HG03521 (cell line): ENCODE measurements at regions not wholly inside any gene's neighbourhood (a gene's known extent, or its start where the extent isn't known, plus 50 kb on each side); places are given as distances from the start of the nearest gene placed in this dataset.

Experiments used
- ATAC-seq: cut with Tn5 transposase; IDR thresholded peaks from one replicate; pipeline ENCODE4 v1.9.1; 2021; ENCODE audit warnings: mild to moderate bottlenecking, moderate library complexity; ENCODE audit not compliant: unreplicated experiment

DNA sequence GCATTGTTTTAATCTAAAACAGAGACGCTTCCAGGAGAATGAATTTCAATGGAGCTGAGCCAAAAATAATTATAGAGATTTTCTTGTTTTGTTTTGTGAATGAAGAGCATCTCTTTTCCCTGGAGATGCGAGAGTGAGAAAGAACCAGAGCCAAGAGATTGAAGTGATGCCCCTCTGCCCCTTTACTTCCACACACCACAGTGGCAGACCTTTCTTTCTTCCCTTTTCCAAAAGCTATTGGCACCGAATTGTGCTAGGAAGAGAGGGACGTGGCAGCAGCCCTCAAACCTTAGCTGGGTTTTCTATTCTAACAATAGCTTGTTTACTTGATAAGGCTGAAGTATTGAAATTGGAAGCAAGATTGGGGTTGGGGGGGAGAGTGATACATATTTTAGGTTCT is 133.0 kb upstream of the TMEM161B start:
- no peak for ATAC-seq

DNA sequence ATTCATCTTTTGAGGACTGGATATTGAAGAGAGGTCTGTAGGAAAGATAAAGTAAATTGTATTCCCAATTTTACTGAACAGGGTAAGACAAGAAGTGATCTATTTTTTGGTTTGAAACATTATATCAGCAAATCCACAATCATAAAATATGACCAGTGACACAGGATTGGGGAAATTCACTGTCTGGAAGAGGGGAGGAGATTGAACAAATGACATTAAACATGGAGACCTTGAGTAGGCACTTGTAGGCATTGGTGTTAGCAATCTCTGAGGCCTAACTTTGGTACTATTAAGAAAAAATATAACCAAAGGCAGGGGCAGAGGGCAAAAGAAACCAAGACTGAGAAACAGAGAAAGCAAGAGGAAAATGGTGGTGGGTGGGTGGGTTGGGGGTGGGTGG is 132.6 kb upstream of the TMEM161B start:
- no peak for ATAC-seq

GRCh38 chr5:88399561-88399960 is 130.9 kb upstream of the TMEM161B start:
- no peak for ATAC-seq

GRCh38 chr5:88398316-88398715 is 129.7 kb upstream of the TMEM161B start:
- no peak for ATAC-seq

- no peak for ATAC-seq
These were observed 128.2 kb upstream of the TMEM161B start for GRCh38 chr5:88396751-88397281.

DNA sequence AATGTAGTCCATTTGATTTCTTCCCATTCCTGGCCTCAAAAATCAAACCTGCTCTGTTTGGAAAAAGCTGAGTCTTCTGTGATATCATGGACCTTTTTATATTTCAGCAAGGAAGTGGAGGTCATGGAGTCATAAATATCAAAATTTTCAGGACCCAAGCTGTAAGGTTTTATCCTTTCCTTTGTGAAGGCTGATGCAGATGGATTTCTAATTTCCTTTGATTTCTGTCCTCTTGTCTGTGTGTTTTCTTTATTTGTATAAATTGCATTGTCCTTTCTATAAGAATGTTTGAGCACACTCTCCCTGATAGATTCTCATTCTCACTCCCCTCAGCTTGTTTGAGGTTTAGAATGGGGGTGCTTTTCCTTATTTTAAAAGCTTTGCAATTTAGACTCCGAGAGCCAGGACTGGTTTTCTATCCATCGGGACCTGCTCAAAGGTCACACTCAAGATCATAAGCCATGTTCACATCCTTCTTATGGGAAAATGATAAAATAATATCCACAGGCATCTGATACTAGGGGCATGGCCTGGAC is 127.4 kb upstream of the TMEM161B start:
- ATAC-seq, result no peak

DNA sequence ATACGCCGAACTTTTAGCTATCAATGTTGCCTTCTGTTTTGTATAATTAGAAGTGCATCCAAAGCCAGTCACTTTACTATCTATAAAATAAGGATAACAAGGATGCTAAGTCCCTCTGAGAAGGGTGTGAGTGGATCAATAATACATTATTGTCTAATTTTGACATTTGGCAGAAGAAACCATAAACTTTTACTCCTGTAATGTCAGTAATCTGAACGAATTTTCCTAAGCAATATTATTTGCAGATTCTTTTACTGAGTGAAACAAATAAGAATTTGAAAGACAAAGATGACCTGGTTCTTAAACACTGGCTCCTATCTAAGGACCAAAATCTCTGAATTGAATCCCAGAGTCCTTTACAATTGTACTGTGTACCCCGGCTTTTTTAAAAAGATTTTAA is 126.6 kb upstream of the TMEM161B start:
- ATAC-seq, result no peak

DNA sequence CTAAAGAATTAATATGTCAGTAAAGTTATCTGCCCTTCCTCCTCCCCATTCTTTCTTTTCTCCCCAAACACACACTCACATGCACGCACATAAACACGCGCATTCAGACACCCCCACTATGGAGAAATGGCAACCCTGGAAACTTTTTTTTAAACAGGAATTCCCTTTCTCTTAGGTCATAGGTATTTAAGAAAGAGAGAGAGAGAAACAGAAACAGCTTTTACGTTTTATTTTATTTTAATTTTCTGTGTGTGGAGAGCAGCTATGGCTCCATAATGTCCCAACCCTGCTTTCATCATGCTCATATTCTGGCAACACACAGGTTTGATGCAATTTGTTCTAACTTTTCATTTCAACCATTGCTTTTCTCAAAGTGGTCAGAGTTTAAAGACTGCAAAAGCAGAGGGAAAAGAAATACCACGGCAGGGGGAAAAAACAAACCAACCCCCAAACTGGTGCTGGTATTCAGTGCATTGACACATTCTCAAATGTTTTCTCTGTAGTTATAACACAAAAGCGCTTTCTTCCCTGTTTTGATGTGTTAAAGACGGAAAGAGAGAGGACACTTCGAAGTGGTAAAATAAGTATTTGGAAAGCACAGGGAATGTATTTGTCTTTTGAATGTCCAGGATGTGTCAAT is 126.0 kb upstream of the TMEM161B start:
- no peak for ATAC-seq

DNA sequence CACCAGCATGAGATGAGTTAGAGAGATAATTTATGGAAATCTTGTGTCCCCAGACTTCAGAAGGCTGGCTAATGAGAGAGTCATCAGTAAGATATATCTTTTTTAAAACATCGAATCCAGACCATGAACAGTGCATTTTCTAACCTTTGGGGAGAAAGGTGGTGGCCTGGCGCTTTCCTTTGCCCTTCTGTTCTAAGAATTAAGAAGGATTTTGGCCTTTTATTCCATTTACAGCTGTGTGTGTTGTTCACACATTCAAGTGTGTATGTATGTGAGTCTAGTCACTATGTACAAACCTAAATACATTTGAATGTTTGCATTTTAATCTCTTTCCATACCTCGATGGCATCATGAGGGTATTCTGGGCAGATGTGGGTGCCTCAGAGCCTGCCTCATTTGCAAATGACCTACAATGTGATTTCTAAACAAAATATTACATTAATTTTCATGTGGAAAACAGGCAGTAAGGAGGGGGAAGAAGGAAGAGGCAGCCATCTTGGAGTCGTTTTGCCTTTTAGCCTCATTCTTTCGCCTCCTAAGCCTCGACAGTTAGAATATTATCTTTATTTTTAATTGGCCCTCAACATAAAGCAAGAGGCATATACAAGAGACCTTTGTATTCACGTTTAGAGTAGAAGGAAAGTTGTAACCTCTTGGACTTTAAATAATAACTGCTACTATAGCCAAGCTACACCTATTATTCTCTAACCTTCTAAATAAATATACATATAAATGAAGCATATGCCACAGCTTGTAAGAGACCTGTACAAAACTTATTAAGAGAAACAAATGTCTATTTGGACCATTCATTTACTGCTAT is 125.3 kb upstream of the TMEM161B start:
- ATAC-seq, result no peak

- ATAC-seq, result no peak
These were observed 124.4 kb upstream of the TMEM161B start for GRCh38 chr5:88393042-88393441.

DNA sequence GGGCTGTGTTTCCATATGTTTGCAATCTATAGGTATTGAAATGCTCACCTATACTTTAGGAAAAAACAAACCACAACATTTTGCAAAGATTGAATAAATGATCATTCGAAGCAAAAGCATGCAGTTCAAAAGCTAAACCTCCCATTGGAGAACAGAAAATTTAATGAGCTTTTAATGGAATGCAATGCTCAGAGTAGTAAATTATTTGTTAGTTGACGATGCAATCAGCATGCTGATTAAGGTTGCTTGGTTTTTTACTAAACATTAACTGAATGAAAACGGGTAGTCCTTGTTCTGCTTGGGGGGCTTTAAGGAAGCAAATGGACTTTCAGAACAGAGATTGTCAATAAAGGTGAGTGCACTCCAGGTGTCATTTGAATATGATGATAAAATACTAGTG is 123.3 kb upstream of the TMEM161B start:
- ATAC-seq, result no peak

DNA sequence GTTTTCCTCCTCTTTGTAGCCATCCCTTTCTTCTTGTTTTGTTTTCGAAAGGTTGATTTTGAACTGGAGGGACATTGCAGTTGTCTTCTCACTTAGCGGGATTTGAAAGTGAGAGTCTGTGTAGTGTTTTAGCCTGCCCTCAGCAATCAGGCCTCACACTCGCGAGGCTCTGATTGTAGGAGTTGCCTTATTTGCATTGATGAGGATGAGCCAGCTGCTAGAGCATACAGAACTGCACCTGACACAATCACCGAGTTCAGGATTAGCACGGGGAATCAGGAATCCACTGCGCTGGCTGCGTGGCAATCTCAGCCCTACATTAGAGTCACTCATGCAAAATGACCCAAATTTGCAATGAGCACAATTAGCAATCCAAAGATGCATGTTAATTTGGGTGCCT is 122.5 kb upstream of the TMEM161B start:
- no peak for ATAC-seq

DNA sequence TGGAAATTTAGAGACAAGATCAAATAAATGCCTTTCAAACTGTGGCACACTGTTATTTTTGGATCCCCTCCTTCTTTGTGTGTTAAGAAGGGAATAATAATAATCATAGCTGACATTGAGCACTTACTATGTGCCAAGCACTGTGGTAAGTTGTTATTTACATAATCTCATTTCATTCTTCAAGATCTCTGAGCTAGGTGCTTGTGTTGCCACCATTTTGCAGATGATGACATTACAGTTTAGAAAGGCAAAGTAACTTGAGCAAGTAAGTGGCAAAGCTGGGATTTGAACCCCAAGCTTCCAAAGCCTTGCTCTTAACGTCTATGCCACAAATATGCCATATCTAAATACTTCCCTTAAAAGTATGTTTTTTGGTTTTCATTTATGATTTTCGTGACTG is 121.8 kb upstream of the TMEM161B start:
- no peak for ATAC-seq

DNA sequence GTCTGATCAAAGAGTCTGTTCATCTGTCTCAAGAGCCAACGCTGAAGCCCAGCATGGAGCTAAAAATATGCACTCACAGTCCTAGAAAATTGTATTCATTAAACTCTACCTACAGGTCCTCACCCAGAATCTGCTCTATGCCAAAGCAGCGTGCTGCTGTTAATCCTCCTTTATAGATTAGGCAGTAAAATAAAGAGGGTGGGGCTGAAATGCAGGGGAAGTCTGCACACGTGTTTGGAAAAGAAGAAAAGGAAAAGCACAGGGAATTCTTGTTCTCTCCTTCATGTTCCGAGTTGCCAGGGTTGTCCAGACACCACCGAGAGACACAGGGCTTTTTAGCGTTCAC is 121.4 kb upstream of the TMEM161B start:
- ATAC-seq, result no peak

DNA sequence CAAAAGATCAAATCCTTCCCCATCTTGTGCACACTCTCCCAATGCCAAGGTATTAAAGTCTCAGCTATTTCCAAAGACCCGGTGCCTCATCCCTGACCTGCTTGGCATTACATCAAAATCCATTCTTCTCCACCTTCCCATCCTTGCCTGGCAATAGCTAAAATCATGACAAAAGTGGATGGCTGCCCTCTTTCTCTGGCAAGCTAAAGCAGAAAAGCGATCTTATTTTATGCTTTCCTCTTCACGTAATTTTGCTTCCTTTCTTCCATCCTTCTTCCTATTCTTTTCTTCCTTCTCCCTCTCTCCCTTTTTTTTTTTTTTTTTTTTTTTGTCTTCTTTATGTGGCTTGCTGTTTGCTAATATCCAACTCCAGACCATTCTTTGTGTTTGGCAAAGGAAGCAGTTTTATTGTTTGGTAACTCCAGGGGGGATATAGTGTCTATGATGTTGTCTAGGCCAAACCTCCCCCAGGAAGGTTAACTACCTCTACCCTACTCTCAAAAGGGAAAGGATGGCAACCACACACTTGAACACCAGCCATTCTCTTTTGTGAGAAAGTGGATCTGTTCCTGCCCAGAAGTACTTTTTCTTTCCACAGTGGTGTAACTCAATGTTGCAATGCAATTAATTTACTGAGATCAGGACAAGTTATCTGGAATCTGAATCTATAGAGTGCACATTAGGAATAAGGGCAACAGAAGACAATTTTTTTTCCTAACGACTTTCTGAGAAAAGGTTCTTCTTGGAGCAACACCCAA is 120.9 kb upstream of the TMEM161B start:
- no peak for ATAC-seq

GRCh38 chr5:88388476-88389337 is 120.1 kb upstream of the TMEM161B start:
- no peak for ATAC-seq

DNA sequence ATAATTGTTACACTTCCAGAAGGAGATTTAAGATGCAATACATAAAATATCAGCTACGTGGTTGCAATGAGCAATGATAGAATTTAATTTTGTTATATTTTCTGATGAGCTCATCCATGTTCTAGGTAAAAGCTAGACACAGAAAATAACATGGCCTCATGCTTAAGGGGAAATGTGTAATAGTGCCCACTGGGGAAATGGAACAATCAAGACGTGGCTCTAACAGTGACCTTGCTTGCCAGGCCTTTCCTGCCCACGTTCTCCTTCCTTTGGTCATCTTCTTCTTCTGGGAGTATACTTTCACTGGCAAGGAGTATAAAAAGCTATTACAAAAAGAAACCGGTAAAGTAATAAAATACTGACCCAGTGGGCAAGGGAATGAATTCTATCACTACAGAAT is 116.2 kb upstream of the TMEM161B start:
- ATAC-seq, result no peak

DNA sequence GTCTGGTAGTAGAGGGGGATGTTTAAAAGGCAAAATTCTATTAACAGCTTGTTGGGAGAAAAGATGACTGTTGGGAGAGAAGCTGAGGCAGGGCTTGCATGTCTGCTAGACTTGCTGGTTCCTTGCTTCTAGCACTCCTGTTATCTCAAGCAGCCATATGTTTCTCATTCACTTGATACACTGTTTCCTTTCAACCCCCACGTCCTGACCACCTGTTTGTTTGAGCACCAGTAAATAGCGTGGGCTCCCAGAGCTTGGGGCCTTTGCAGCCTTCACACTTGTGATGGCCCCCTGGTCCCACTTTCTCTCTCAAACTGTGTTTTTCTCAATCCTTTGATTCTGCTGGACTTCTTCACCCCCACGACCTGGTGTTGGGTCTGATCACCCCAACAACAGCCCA is 111.7 kb upstream of the TMEM161B start:
- no peak for ATAC-seq

DNA sequence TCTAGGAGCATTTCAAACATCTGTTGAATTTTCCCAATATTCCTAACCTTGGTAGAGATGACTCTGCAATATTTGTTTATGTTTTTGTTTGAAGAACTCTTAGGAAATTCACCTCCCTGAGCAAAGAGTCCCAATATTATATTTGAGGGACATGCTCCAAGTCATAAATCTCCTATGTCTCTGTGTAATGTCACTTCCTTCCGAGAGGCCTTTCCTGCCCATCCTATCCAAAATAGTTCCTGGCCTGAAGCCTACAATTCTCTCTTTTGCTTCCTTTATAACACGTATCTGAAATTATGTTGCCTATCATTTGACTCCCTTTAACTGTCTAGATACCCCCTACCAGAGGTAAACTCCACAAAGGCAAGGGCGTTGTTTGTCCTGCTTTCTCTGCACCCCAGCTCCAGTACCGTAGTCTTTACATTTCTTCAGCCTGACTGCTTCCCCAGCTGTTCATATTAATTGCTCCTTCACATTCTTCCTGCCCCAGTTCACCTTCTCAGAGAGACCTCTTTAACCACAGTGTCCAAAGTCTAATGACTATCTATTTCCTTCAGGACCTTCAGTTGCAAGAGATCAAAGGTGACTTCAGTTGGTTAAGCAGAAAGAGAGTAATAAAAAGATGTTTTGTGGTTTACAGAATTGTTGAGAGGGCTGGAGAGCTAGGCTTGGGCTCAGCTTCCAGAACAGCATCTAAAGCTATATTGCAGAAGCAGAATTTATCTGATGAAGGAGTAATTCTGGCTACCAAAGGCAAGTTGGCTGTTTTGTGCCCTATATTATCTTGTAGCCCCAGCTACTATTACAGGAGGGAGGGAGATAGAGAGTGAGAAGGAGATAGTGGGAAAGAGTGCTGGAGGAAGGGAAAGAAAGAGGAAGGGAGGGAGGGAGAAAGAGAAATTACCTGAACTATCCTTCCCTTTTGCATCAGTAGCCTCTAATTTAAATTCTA is 109.3 kb upstream of the TMEM161B start:
- ATAC-seq, result no peak
